H1 (cell line): ENCODE measurements at regions not wholly inside any gene's neighbourhood (a gene's known extent, or its start where the extent isn't known, plus 50 kb on each side); places are given as distances from the start of the nearest gene placed in this dataset.

Source experiments
- CTCF ChIA-PET: fragments of 300-600 bp; sonication (Branson Sonifier 250); formaldehyde crosslinking; loops from one replicate; lab custom pipeline; 2021; ENCODE audit not compliant: partially characterized antibody; lab: Charles Lee
- POLR2A ChIA-PET: fragments of 300-600 bp; sonication (Branson Sonifier 250); formaldehyde crosslinking; loops from one replicate; lab custom pipeline; 2021; ENCODE audit warnings: inconsistent platforms; ENCODE audit not compliant: partially characterized antibody; lab: Charles Lee
- DNase-seq, 2 experiments: peaks; one replicate each; pipeline versions ENCODE4 v3.0.0 to v3.0.0-alpha.2; 2010 to 2022; ENCODE audit warnings: low spot score in 2 of 2, low read depth in 1 of 2, mixed read lengths in 1 of 2
- FAIRE-seq: peaks from 2 replicates; lab custom pipeline; 2011; peaks lifted over from hg19 to GRCh38; lab: Jason Lieb, UNC
- H2AFZ ChIP-seq: 2 replicates; pipeline ENCODE4 v1.8.1; 2012; ENCODE audit warnings: low read length, inconsistent platforms
- H2AK5ac ChIP-seq: 2 replicates; pipeline ENCODE4 v1.6.1; 2013; ENCODE audit warnings: low read depth, low read length
- H2BK120ac ChIP-seq: replicated peaks from 2 replicates; pipeline ENCODE3; 2013; ENCODE audit warnings: low read depth, low read length, inconsistent platforms
- H2BK12ac ChIP-seq: 2 replicates; pipeline ENCODE4 v1.6.1; 2013; ENCODE audit warnings: low read depth, low read length
- H2BK15ac ChIP-seq: 2 replicates; pipeline ENCODE4 v1.6.1; 2013; ENCODE audit warnings: low read length
- H2BK20ac ChIP-seq: 2 replicates; pipeline ENCODE4 v1.6.1; 2013; ENCODE audit warnings: low read length
- H2BK5ac ChIP-seq: 2 replicates; pipeline ENCODE4 v1.6.1; 2013; ENCODE audit warnings: low read depth, low read length
- H3K14ac ChIP-seq: 2 replicates; pipeline ENCODE4 v1.6.1; 2013; ENCODE audit warnings: inconsistent platforms; ENCODE audit not compliant: insufficient read length
- H3K18ac ChIP-seq: 2 replicates; pipeline ENCODE4 v1.6.1; 2013; ENCODE audit warnings: low read length; ENCODE audit errors: extremely low read depth
- H3K23ac ChIP-seq: 2 replicates; pipeline ENCODE4 v1.6.1; 2013; ENCODE audit warnings: inconsistent platforms; ENCODE audit not compliant: insufficient read length
- H3K23me2 ChIP-seq: 2 replicates; pipeline ENCODE4 v1.6.1; 2013; ENCODE audit warnings: low read depth, low read length
- H3K27ac ChIP-seq: 2 replicates; pipeline ENCODE4 v1.6.1; 2011; ENCODE audit warnings: low read depth, low read length, inconsistent platforms
- H3K27me3 ChIP-seq, 4 experiments: replicated peaks in 1 of 4; 1 replicate in 1 of 4; 2 replicates in 3 of 4; pipeline versions ENCODE4 v1.6.1 to v1.8.1; 2011 to 2013; ENCODE audit warnings: low read length in 3 of 4, mild to moderate bottlenecking in 3 of 4, inconsistent platforms in 2 of 4, mixed read lengths in 2 of 4, moderate library complexity in 1 of 4; ENCODE audit not compliant: control insufficient read depth in 3 of 4, insufficient read depth in 3 of 4; ENCODE audit errors: extremely low read depth in 1 of 4
- H3K36me3 ChIP-seq, 4 experiments: 2 replicates each; pipeline versions ENCODE4 v1.6.1 to v1.8.1; 2011 to 2013; ENCODE audit warnings: mild to moderate bottlenecking in 4 of 4, low read length in 3 of 4, moderate library complexity in 2 of 4, control low read depth in 1 of 4, inconsistent platforms in 1 of 4; ENCODE audit not compliant: insufficient read depth in 4 of 4, control insufficient read depth in 2 of 4
- H3K4ac ChIP-seq: replicated peaks from 2 replicates; pipeline ENCODE3; 2013; ENCODE audit warnings: low read length, low read depth, mixed read lengths, inconsistent platforms; ENCODE audit not compliant: insufficient read length
- H3K4me1 ChIP-seq, 4 experiments: replicated peaks in 1 of 4; 1 replicate in 1 of 4; 2 replicates in 3 of 4; pipeline versions ENCODE4 v1.6.1 to v1.8.1; 2011 to 2013; ENCODE audit warnings: low read length in 3 of 4, inconsistent platforms in 2 of 4, mixed read lengths in 1 of 4; ENCODE audit not compliant: insufficient read depth in 4 of 4, control insufficient read depth in 3 of 4
- H3K4me2 ChIP-seq, 2 experiments: 2 replicates each; pipeline versions ENCODE4 v1.6.1 to v1.8.1; 2011 to 2013; ENCODE audit warnings: low read depth in 2 of 2, low read length in 2 of 2, control low read depth in 1 of 2, inconsistent platforms in 1 of 2, mild to moderate bottlenecking in 1 of 2; ENCODE audit not compliant: insufficient read depth in 1 of 2
- H3K4me3 ChIP-seq, 4 experiments: fragments of 200-600, 300-600 bp in 1 of 4; sonication (generic), shearing (Covaris generic), sonication (Bioruptor Twin) in 1 of 4; 2 replicates each; pipeline versions ENCODE4 v1.5.1 to v1.8.1; 2011 to 2016; ENCODE audit warnings: low read length in 4 of 4, low read depth in 3 of 4, control low read depth in 2 of 4, inconsistent platforms in 2 of 4, mild to moderate bottlenecking in 2 of 4, mixed read lengths in 1 of 4, moderate library complexity in 1 of 4; ENCODE audit not compliant: insufficient read depth in 2 of 4; ENCODE audit errors: extremely low read depth in 1 of 4
- H3K56ac ChIP-seq: replicated peaks from 2 replicates; pipeline ENCODE3; 2013; ENCODE audit warnings: low read depth, mild to moderate bottlenecking, mixed read lengths, low read length, inconsistent platforms; ENCODE audit not compliant: insufficient read length
- H3K79me1 ChIP-seq: 2 replicates; pipeline ENCODE4 v1.6.1; 2013; ENCODE audit warnings: low read depth, low read length, control low read depth
- H3K79me2 ChIP-seq, 2 experiments: 2 replicates each; pipeline versions ENCODE4 v1.6.1 to v1.8.1; 2012 to 2013; ENCODE audit warnings: low read length in 2 of 2, mild to moderate bottlenecking in 2 of 2, inconsistent platforms in 1 of 2; ENCODE audit not compliant: insufficient read depth in 2 of 2, control insufficient read depth in 1 of 2
- H3K9ac ChIP-seq, 4 experiments: replicated peaks in 1 of 4; 1 replicate in 1 of 4; 2 replicates in 3 of 4; pipeline versions ENCODE4 v1.6.1 to v1.8.1; 2011 to 2013; ENCODE audit warnings: low read depth in 3 of 4, low read length in 3 of 4, control low read depth in 2 of 4, mild to moderate bottlenecking in 2 of 4, moderate library complexity in 2 of 4, inconsistent platforms in 1 of 4; ENCODE audit errors: extremely low read depth in 1 of 4
- H3K9me3 ChIP-seq, 2 experiments: 2 replicates each; pipeline versions ENCODE4 v1.6.1 to v1.8.1; 2012 to 2013; ENCODE audit warnings: mild to moderate bottlenecking in 2 of 2, moderate library complexity in 2 of 2, control low read depth in 1 of 2, inconsistent platforms in 1 of 2, low read depth in 1 of 2, low read length in 1 of 2, mixed read lengths in 1 of 2; ENCODE audit not compliant: insufficient read depth in 2 of 2
- H4K20me1 ChIP-seq, 2 experiments: replicated peaks in 1 of 2; 2 replicates each; pipeline versions ENCODE3 to v1.8.1; 2011 to 2013; ENCODE audit warnings: inconsistent platforms in 2 of 2, low read length in 2 of 2, mild to moderate bottlenecking in 1 of 2; ENCODE audit not compliant: insufficient read depth in 2 of 2, control insufficient read depth in 1 of 2
- H4K5ac ChIP-seq: 2 replicates; pipeline ENCODE4 v1.6.1; 2013; ENCODE audit warnings: low read length, low read depth, mixed read lengths, inconsistent platforms; ENCODE audit not compliant: insufficient read length
- H4K8ac ChIP-seq: 2 replicates; pipeline ENCODE4 v1.8.0; 2013; ENCODE audit warnings: mild to moderate bottlenecking, moderate library complexity, low read length, inconsistent platforms; ENCODE audit not compliant: insufficient read depth; ENCODE audit errors: extremely low read depth
- H4K91ac ChIP-seq: replicated peaks from 2 replicates; pipeline ENCODE3; 2013; ENCODE audit warnings: low read length, mixed read lengths, inconsistent platforms; ENCODE audit not compliant: insufficient read length
- ATF2 ChIP-seq: IDR thresholded peaks from 2 replicates; pipeline ENCODE4 v1.6.1; 2012; ENCODE audit warnings: low read length, inconsistent platforms
- BCL11A ChIP-seq, 2 experiments: IDR thresholded peaks; one replicate each; pipeline ENCODE4 v1.6.1; 2011; ENCODE audit warnings: low read depth in 2 of 2, low read length in 2 of 2, mild to moderate bottlenecking in 2 of 2
- CBX8 ChIP-seq: fragments of 300-800, 300-1000 bp; sonication (generic); IDR thresholded peaks from 2 replicates; pipeline ENCODE4 v1.7.1; 2016; ENCODE audit warnings: low read depth, low read length, borderline replicate concordance
- CTCF ChIP-seq, 3 experiments: IDR thresholded peaks; 1 replicate in 2 of 3; 2 replicates in 1 of 3; pipeline versions ENCODE4 v1.5.1 to v1.6.1; 2011; ENCODE audit warnings: low read length in 3 of 3, mild to moderate bottlenecking in 3 of 3, inconsistent platforms in 2 of 3, low read depth in 1 of 3, moderate library complexity in 1 of 3; ENCODE audit not compliant: insufficient read depth in 1 of 3; ENCODE audit errors: control extremely low read depth in 1 of 3
- KDM4A ChIP-seq: IDR thresholded peaks from one replicate; pipeline ENCODE4 v1.7.1; 2012; ENCODE audit warnings: low read depth, mild to moderate bottlenecking, moderate library complexity, low read length, inconsistent platforms; ENCODE audit not compliant: severe bottlenecking
- NRF1 ChIP-seq: IDR thresholded peaks from 2 replicates; pipeline ENCODE4 v1.6.1; 2011; ENCODE audit warnings: mild to moderate bottlenecking, low read depth, low read length, improper control_type of control experiment
- POLR2A ChIP-seq, 2 experiments: IDR thresholded peaks; 1 replicate in 1 of 2; 2 replicates in 1 of 2; pipeline ENCODE4 v1.6.1; 2011; ENCODE audit warnings: low read depth in 2 of 2, low read length in 2 of 2, mild to moderate bottlenecking in 2 of 2; ENCODE audit errors: control extremely low read depth in 1 of 2
- RAD21 ChIP-seq, 2 experiments: IDR thresholded peaks in 1 of 2; conservative IDR thresholded peaks in 1 of 2; 2 replicates each; pipeline ENCODE4 v1.6.1; 2011; ENCODE audit warnings: low read depth in 2 of 2, low read length in 2 of 2, improper control_type of control experiment in 1 of 2, inconsistent platforms in 1 of 2, mild to moderate bottlenecking in 1 of 2, moderate library complexity in 1 of 2
- SP1 ChIP-seq: IDR thresholded peaks from 2 replicates; pipeline ENCODE4 v1.6.1; 2011; ENCODE audit warnings: low read depth, low read length
- SRF ChIP-seq: IDR thresholded peaks from 2 replicates; pipeline ENCODE4 v1.6.1; 2011; ENCODE audit warnings: mild to moderate bottlenecking, low read depth, low read length, moderate library complexity
- TAF7 ChIP-seq: optimal IDR thresholded peaks from 2 replicates; pipeline ENCODE3; 2011; ENCODE audit warnings: low read depth, mild to moderate bottlenecking, inconsistent platforms, low read length, moderate library complexity, borderline replicate concordance
- WGBS, 2 experiments: shearing (Covaris generic) in 1 of 2; methylation state at CpG; one replicate each; pipeline versions ENCODE4 v1.1.6 to v1.1.7; 2013 to 2015; ENCODE audit warnings: low lambda C conversion rate in 2 of 2, mixed read lengths in 2 of 2, inconsistent platforms in 1 of 2, low coverage in 1 of 2, missing lambda C conversion rate in 1 of 2; ENCODE audit not compliant: insufficient replicate concordance in 2 of 2, insufficient coverage in 1 of 2, insufficient read length in 1 of 2; ENCODE audit errors: extremely low coverage in 1 of 2, missing lambda C conversion rate in 1 of 2; 5-methylcytosine and 5-hydroxymethylcytosine counted together

- Histone ChIP-seq H3K4me2 (no peak overlapping the region), H3K9me3 (no peaks in the 10 kb centered on the region; a peak in 1 of 4 replicates), H3K23ac (no peak overlapping the region), H4K5ac (no peak overlapping the region), H4K91ac (no peak overlapping the region), H3K27ac (no peak overlapping the region), H2BK5ac (no peak overlapping the region), H2AK5ac (no peak overlapping the region), H4K20me1 (no peaks in the 10 kb centered on the region), H3K4me3 (no peak overlapping the region), H3K4ac (no peak overlapping the region), H2AFZ (no peak overlapping the region), H3K36me3 (no peaks in the 10 kb centered on the region), H3K14ac (no peak overlapping the region), H3K23me2 (no peaks in the 10 kb centered on the region; the same call in 1 of the 2 replicates), H3K27me3 (no peaks in the 10 kb centered on the region), H3K79me2 (no peaks in the 10 kb centered on the region), H3K9ac (no peak overlapping the region), H3K4me1 (no peaks in the 10 kb centered on the region), H2BK120ac (no peak overlapping the region), H3K18ac (no peak overlapping the region), H2BK12ac (no peak overlapping the region), H3K56ac (no peak overlapping the region), H2BK20ac (no peak overlapping the region), H3K79me1 (no peaks in the 10 kb centered on the region), H2BK15ac (no peak overlapping the region), H4K8ac (no peak overlapping the region)
- FAIRE-seq (no peak), DNase-seq (no peak)
- CTCF ChIA-PET = no interaction called here
- WGBS, 2 experiments = 96% methylated on average over 3 of the region's 3 CpGs; no CpG with 5 or more reads in 1 of the 2 experiments
- POLR2A ChIA-PET = no interaction called here
- TF ChIP-seq BCL11A (IDR thresholded peaks at IDR 0.05; ENCODE audit: low read depth in 2 of 2, low read length in 2 of 2) (no peak), CTCF (IDR thresholded peaks at IDR 0.05; ENCODE audit: control extremely low read depth in 1 of 3, insufficient read depth in 1 of 3, low read depth in 1 of 3, low read length in 3 of 3) (no peak), RAD21 (IDR thresholded peaks at IDR 0.05 in 1 of 2, conservative IDR thresholded peaks at IDR 0.05 in 1 of 2; ENCODE audit: low read depth in 2 of 2, low read length in 2 of 2) (no peak), ATF2 (no peak), SRF (no peak), POLR2A (IDR thresholded peaks at IDR 0.05; ENCODE audit: control extremely low read depth in 1 of 2, low read depth in 2 of 2, low read length in 2 of 2) (no peak), TAF7 (no peak), SP1 (no peak), NRF1 (no peak), CBX8 (no peak), KDM4A (no peak)
Observed at GRCh38 chr12:105426766-105427165, 96.3 kb downstream of the C12orf75 start.
